ENCODE measurements at regions not wholly inside any gene's neighbourhood (a gene's known extent, or its start where the extent isn't known, plus 50 kb on each side); places are given as distances from the start of the nearest gene placed in this dataset.

DNA sequence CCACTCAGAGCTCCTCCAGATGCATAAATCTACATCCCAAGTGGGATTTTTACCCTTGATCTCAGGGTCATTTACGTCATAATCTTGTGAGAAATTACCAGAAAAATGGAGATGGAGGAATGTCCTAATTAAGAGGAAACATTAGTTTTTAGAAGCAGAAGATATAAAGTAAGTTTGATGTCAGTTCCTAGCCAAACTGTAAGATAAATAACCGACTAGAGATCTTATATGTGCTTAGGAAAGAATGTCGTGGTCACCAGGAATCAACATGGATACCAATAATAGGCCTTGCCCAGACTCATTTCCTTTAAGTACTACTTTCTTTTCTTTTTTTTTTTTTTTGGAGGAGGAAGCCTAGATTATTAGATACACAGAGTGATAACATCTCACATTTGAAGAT is 186.9 kb downstream of the UTRN start:
- TF ChIP-seq, protein P1, sequence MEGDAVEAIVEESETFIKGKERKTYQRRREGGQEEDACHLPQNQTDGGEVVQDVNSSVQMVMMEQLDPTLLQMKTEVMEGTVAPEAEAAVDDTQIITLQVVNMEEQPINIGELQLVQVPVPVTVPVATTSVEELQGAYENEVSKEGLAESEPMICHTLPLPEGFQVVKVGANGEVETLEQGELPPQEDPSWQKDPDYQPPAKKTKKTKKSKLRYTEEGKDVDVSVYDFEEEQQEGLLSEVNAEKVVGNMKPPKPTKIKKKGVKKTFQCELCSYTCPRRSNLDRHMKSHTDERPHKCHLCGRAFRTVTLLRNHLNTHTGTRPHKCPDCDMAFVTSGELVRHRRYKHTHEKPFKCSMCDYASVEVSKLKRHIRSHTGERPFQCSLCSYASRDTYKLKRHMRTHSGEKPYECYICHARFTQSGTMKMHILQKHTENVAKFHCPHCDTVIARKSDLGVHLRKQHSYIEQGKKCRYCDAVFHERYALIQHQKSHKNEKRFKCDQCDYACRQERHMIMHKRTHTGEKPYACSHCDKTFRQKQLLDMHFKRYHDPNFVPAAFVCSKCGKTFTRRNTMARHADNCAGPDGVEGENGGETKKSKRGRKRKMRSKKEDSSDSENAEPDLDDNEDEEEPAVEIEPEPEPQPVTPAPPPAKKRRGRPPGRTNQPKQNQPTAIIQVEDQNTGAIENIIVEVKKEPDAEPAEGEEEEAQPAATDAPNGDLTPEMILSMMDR (IDR thresholded peaks at IDR 0.05; ENCODE audit: low read depth, low read length, missing control alignments), result no peak
- Histone ChIP-seq H3K36me3 (replicated peaks) (peaks cover 5% of the 10 kb centered on the region), H3K4me3 (ENCODE audit: low read depth, low read length) (no peak overlapping the region), H3K27me3 (replicated peaks) (no peaks in the 10 kb centered on the region), H3K27ac (no peak overlapping the region)
- no peak for DNase-seq
- in situ Hi-C loops (cut with HindIII; ENCODE audit: low pct_ligation_motif_present, low sequenced_read_pairs), result no loop called here

DNA sequence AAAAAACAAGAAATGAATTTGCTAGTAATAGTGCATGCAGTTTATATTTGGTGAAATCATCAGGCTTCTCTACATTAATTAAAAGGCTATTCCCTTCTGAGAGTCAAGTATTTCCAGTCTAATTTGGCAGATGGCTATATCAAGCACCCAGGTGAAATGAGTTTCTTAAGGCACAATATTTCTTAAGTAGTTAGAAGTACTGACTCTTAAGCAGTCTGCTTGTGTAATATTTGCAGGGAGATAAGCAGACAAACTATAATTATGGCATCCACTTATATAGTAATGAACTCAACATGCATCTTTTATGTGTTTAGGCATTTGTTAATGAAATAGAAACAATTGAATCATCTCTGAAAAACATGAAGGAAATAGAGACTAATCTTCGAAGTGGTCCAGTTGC is 189.2 kb downstream of the UTRN start:
- Histone ChIP-seq H3K36me3 (replicated peaks) (peaks cover 5% of the 10 kb centered on the region), H3K4me3 (ENCODE audit: low read depth, low read length) (no peak overlapping the region), H3K27me3 (replicated peaks) (no peaks in the 10 kb centered on the region), H3K27ac (no peak overlapping the region)
- in situ Hi-C loops (cut with HindIII; ENCODE audit: low pct_ligation_motif_present, low sequenced_read_pairs), result no loop called here
- TF ChIP-seq, protein P1 (IDR thresholded peaks at IDR 0.05; ENCODE audit: low read depth, low read length, missing control alignments), result no peak
- DNase-seq, result no peak

DNA sequence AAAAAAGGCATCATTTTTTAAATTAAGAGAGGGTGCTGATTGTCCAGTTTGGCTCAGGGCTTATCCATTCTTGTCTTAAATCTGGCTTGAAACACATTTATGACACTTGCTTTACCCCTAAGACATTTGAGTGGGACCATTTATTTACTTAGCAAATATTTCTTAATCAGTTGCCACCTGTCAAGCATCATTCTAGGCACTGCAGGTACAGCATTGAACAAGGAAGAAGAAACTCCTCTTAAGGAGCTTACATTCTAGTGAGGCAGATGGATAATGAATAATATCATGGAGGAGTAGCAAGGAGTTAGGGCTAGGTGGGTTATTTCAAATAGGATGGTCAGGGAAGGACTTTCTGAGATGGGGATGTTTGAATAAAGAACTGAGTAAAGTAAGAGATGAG is 189.8 kb downstream of the UTRN start:
- peaks cover 7% of the 10 kb centered on the region for H3K36me3 ChIP-seq (replicated peaks)

DNA sequence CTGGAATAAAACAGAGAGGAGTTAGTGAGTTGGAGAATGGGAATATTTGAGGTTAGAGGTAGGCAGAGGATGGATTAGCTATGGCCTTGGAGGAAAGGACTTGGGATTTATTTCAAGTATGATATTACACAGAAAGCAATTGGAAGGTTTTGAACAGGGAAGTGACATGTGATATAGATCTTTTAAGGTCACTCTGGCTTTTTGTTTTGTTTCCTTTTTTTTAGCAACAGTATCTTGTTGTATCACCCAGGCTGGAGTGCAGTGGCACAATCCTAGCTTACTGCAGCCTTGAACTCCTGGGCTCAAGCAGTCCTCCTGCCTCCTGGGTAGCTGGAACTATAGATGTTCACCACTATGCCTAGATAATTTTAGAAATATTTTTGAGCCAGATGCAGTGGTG is 190.3 kb downstream of the UTRN start:
- Histone ChIP-seq H3K27me3 (replicated peaks) (no peaks in the 10 kb centered on the region), H3K27ac (no peak overlapping the region), H3K36me3 (replicated peaks) (peaks cover 7% of the 10 kb centered on the region), H3K4me3 (ENCODE audit: low read depth, low read length) (no peak overlapping the region)
- in situ Hi-C loops (cut with HindIII; ENCODE audit: low pct_ligation_motif_present, low sequenced_read_pairs), result loop anchor here (25.0 kb wide), 1 partner anchor 363 kb away; no protein-coding TSS in a partner anchor
- no peak for DNase-seq
- TF ChIP-seq, protein P1 (IDR thresholded peaks at IDR 0.05; ENCODE audit: low read depth, low read length, missing control alignments), result no peak

More for the DNA sequence above, 189.8 kb downstream of the UTRN start:
- TF ChIP-seq, protein P1 (IDR thresholded peaks at IDR 0.05; ENCODE audit: low read depth, low read length, missing control alignments), result no peak
- H3K4me3 ChIP-seq (ENCODE audit: low read depth, low read length), result no peak overlapping the region
- no peak overlapping the region for H3K27ac ChIP-seq
- no peaks in the 10 kb centered on the region for H3K27me3 ChIP-seq (replicated peaks)
- no peak for DNase-seq
- in situ Hi-C loops (cut with HindIII; ENCODE audit: low pct_ligation_motif_present, low sequenced_read_pairs), result loop anchor here (25.0 kb wide), 1 partner anchor 363 kb away; no protein-coding TSS in a partner anchor

DNA sequence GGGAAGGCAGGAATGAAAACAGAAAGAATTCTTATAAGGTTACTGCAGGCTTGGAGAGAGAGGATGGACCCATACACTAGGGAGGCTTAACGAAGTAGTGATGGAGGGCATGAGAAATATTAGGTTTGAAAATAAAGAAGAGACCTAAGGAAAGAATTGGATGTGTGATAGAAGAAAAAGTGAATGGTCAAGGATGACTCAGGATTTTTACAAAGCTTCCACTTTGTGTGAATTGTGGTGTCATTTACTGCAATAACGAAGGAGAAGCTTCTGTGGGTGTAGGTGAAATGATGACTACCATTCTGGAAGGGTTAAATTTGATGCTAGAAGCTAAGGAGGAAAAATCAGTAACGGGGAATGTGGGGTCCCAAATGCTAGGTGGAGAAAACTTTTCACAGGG is 191.2 kb downstream of the UTRN start:
- no peak for DNase-seq
- in situ Hi-C loops (cut with HindIII; ENCODE audit: low pct_ligation_motif_present, low sequenced_read_pairs), result loop anchor here (25.0 kb wide), 1 partner anchor 364 kb away; no protein-coding TSS in a partner anchor
- peaks cover 7% of the 10 kb centered on the region for H3K36me3 ChIP-seq (replicated peaks)
- no peaks in the 10 kb centered on the region for H3K27me3 ChIP-seq (replicated peaks)
- H3K4me3 ChIP-seq (ENCODE audit: low read depth, low read length), result no peak overlapping the region
- TF ChIP-seq, protein P1 (IDR thresholded peaks at IDR 0.05; ENCODE audit: low read depth, low read length, missing control alignments), result no peak
- no peak overlapping the region for H3K27ac ChIP-seq

DNA sequence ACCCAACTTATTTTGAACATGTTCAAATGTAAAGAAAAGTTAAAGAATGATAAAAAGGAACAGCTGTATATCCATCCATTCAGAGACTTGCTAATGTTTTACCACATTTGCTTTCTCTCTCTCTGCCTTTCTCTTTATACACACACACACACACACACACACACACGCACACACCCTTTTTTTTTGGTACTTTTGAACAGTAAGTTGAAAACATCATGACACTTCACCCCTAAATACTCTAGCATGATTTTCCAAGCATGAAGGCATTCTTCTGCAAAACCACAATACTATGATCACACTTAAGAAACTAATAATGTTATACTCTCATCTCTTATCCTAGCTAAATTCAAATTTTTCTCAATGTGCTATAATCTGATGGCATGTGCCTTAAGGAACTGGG is 192.3 kb downstream of the UTRN start:
- Histone ChIP-seq H3K4me3 (ENCODE audit: low read depth, low read length) (no peak overlapping the region), H3K27ac (no peak overlapping the region), H3K27me3 (replicated peaks) (no peaks in the 10 kb centered on the region), H3K36me3 (replicated peaks) (peaks cover 7% of the 10 kb centered on the region)
- DNase-seq, result no peak
- in situ Hi-C loops (cut with HindIII; ENCODE audit: low pct_ligation_motif_present, low sequenced_read_pairs), result loop anchor here (25.0 kb wide), 1 partner anchor 365 kb away; no protein-coding TSS in a partner anchor
- TF ChIP-seq, protein P1 (IDR thresholded peaks at IDR 0.05; ENCODE audit: low read depth, low read length, missing control alignments), result no peak

Data from brain microvascular endothelial cell (primary cell).